ENCODE measurements at regions not wholly inside any gene's neighbourhood (a gene's known extent, or its start where the extent isn't known, plus 50 kb on each side); places are given as distances from the start of the nearest gene placed in this dataset.

DNA sequence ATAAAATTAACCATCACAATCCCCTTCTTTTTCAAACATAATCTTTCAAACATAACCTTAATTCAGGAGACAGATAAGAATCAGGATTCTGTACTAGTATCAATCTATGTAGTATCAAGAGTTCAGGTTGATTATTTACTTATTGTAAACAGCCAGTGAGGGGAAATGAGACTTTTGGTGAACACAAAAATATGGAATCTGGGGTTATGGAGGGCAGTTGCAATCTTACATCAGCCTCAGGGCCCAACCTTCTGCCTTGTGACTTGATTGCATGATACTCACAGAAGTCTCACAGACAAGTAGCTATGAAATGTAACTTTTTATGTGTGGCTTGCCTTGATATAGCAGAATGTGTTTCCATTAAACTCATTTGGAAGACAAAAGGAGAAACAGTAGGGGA is 262.7 kb upstream of the THSD7B start:
- H3K4me1 ChIP-seq (ENCODE audit: insufficient read depth, low read length), result no peaks in the 10 kb centered on the region
- no peak overlapping the region for H3K4me3 Mint-ChIP-seq
- H3K27ac Mint-ChIP-seq, result no peak overlapping the region
- no peaks in the 10 kb centered on the region for H3K9me3 ChIP-seq (ENCODE audit: control insufficient read depth in 1 of 2, insufficient read depth in 1 of 2, low read length in 2 of 2)
- no peaks in the 10 kb centered on the region for H3K9me3 Mint-ChIP-seq
- POLR2A ChIA-PET, result no interaction called here
- no peaks in the 10 kb centered on the region for H3K36me3 Mint-ChIP-seq (ENCODE audit: low read depth)
- H3K36me3 ChIP-seq (ENCODE audit: insufficient read depth, low read length), result no peaks in the 10 kb centered on the region
- no peak for ATAC-seq (ENCODE audit: poor library complexity)
- H3K4me1 Mint-ChIP-seq (ENCODE audit: low read depth), result no peaks in the 10 kb centered on the region
- CTCF ChIA-PET, result no interaction called here
- no peak overlapping the region for H3K27ac ChIP-seq (ENCODE audit: low read depth in 1 of 2, low read length in 2 of 2)
- intact Hi-C loops (cut with DNase I, micrococcal nuclease), result no loop called here
- peaks cover 17% of the 10 kb centered on the region for H3K27me3 Mint-ChIP-seq
- H3K27me3 ChIP-seq (ENCODE audit: control insufficient read depth in 1 of 2, insufficient read depth in 2 of 2, low read length in 2 of 2), result no peaks in the 10 kb centered on the region
- TF ChIP-seq, protein P1, sequence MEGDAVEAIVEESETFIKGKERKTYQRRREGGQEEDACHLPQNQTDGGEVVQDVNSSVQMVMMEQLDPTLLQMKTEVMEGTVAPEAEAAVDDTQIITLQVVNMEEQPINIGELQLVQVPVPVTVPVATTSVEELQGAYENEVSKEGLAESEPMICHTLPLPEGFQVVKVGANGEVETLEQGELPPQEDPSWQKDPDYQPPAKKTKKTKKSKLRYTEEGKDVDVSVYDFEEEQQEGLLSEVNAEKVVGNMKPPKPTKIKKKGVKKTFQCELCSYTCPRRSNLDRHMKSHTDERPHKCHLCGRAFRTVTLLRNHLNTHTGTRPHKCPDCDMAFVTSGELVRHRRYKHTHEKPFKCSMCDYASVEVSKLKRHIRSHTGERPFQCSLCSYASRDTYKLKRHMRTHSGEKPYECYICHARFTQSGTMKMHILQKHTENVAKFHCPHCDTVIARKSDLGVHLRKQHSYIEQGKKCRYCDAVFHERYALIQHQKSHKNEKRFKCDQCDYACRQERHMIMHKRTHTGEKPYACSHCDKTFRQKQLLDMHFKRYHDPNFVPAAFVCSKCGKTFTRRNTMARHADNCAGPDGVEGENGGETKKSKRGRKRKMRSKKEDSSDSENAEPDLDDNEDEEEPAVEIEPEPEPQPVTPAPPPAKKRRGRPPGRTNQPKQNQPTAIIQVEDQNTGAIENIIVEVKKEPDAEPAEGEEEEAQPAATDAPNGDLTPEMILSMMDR (IDR thresholded peaks at IDR 0.05), result no peak
- DNase-seq, result no peak
- H3K4me3 ChIP-seq (ENCODE audit: low read length), result no peak overlapping the region

DNA sequence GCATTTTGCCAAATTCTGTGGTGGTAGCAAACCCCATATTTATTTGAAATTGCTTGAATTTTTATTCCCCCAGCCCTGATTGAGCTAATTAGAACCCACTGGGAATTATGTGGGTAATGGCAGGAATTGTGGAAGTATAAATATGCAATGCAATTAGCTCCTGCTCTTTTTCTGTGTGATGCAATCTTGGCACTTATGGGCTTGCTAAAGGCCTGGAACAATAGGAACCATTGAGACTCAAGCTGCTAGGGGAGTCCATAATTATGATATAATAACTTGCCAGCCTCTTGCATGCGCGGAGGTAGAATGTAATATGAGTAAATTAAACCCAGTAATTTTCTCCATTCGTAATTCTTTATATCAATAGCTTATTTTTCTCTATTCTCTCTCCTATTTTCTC is 267.6 kb upstream of the THSD7B start:
- ChIA-PET POLR2A (no interaction called here), CTCF (no interaction called here)
- Histone ChIP-seq H3K4me1 (ENCODE audit: insufficient read depth, low read length) (no peaks in the 10 kb centered on the region), H3K4me3 (ENCODE audit: low read length) (no peak overlapping the region), H3K36me3 (ENCODE audit: insufficient read depth, low read length) (no peaks in the 10 kb centered on the region), H3K9me3 (ENCODE audit: control insufficient read depth in 1 of 2, insufficient read depth in 1 of 2, low read length in 2 of 2) (peaks cover 0 to 7% of the 10 kb centered on the region in 2 experiments), H3K27ac (ENCODE audit: low read depth in 1 of 2, low read length in 2 of 2) (no peak overlapping the region), H3K27me3 (ENCODE audit: control insufficient read depth in 1 of 2, insufficient read depth in 2 of 2, low read length in 2 of 2) (peaks cover 7 to 8% of the 10 kb centered on the region in 2 experiments)
- Mint-ChIP-seq H3K4me1 (ENCODE audit: low read depth) (no peaks in the 10 kb centered on the region), H3K4me3 (no peak overlapping the region), H3K36me3 (ENCODE audit: low read depth) (no peaks in the 10 kb centered on the region), H3K9me3 (peaks cover 1% of the 10 kb centered on the region), H3K27me3 (peaks cover 37% of the 10 kb centered on the region), H3K27ac (no peak overlapping the region)
- ATAC-seq (ENCODE audit: poor library complexity), result no peak
- no peak for DNase-seq
- TF ChIP-seq, protein P1 (IDR thresholded peaks at IDR 0.05), result no peak
- intact Hi-C loops (cut with DNase I, micrococcal nuclease), result no loop called here

DNA sequence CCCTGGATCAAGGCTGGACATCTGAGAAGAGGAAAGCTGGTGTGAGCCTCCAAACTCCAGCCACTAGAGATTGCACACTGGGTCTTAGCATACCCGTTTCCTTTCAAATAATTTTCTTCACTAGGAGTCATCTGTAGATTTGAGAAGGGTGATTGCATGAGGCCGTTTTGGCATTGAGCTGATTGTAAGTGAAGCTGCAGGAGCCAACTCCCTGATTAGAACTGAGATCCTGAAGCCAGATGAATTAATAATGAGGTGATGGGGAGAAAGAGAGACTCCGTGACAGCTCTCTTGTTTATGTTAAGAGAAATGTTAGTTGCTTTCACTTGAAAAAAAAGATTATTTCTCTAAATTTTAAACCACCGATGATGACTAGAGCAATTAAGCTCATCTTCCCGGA is 268.4 kb upstream of the THSD7B start:
- TF ChIP-seq, protein P1 (IDR thresholded peaks at IDR 0.05), result no peak
- no peaks in the 10 kb centered on the region for H3K36me3 Mint-ChIP-seq (ENCODE audit: low read depth)
- intact Hi-C loops (cut with DNase I, micrococcal nuclease), result no loop called here
- H3K4me3 ChIP-seq (ENCODE audit: low read length), result no peak overlapping the region
- no peaks in the 10 kb centered on the region for H3K4me1 ChIP-seq (ENCODE audit: insufficient read depth, low read length)
- peaks cover 3% of the 10 kb centered on the region for H3K9me3 Mint-ChIP-seq
- no peak for ATAC-seq (ENCODE audit: poor library complexity)
- no peak overlapping the region for H3K27ac Mint-ChIP-seq
- no peaks in the 10 kb centered on the region for H3K36me3 ChIP-seq (ENCODE audit: insufficient read depth, low read length)
- no peak overlapping the region for H3K4me3 Mint-ChIP-seq
- no peak for DNase-seq
- ChIA-PET POLR2A (no interaction called here), CTCF (no interaction called here)
- peaks cover 5 to 10% of the 10 kb centered on the region in 2 experiments for H3K9me3 ChIP-seq (ENCODE audit: control insufficient read depth in 1 of 2, insufficient read depth in 1 of 2, low read length in 2 of 2)
- H3K27ac ChIP-seq (ENCODE audit: low read depth in 1 of 2, low read length in 2 of 2), result no peak overlapping the region
- peaks cover 44% of the 10 kb centered on the region for H3K27me3 Mint-ChIP-seq
- H3K27me3 ChIP-seq (ENCODE audit: control insufficient read depth in 1 of 2, insufficient read depth in 2 of 2, low read length in 2 of 2), result peaks cover 7 to 10% of the 10 kb centered on the region in 2 experiments
- H3K4me1 Mint-ChIP-seq (ENCODE audit: low read depth), result no peaks in the 10 kb centered on the region
